GM21576 (cell line): ENCODE measurements at regions not wholly inside any gene's neighbourhood (a gene's known extent, or its start where the extent isn't known, plus 50 kb on each side); places are given as distances from the start of the nearest gene placed in this dataset.
"Not testable (repeated sequence)": the region's sequence is repeated elsewhere in the genome, so short reads cannot be mapped to it uniquely, and the experiment has no call there.

Experiments
- ATAC-seq: cut with Tn5 transposase; IDR thresholded peaks from one replicate; pipeline ENCODE4 v1.9.1; 2021; ENCODE audit warnings: mild to moderate bottlenecking, moderate library complexity; ENCODE audit not compliant: unreplicated experiment

- ATAC-seq, result not testable (repeated sequence)
Observed at GRCh38 chr20:25867015-25867775, 170.5 kb upstream of the ZNF337 start.

DNA sequence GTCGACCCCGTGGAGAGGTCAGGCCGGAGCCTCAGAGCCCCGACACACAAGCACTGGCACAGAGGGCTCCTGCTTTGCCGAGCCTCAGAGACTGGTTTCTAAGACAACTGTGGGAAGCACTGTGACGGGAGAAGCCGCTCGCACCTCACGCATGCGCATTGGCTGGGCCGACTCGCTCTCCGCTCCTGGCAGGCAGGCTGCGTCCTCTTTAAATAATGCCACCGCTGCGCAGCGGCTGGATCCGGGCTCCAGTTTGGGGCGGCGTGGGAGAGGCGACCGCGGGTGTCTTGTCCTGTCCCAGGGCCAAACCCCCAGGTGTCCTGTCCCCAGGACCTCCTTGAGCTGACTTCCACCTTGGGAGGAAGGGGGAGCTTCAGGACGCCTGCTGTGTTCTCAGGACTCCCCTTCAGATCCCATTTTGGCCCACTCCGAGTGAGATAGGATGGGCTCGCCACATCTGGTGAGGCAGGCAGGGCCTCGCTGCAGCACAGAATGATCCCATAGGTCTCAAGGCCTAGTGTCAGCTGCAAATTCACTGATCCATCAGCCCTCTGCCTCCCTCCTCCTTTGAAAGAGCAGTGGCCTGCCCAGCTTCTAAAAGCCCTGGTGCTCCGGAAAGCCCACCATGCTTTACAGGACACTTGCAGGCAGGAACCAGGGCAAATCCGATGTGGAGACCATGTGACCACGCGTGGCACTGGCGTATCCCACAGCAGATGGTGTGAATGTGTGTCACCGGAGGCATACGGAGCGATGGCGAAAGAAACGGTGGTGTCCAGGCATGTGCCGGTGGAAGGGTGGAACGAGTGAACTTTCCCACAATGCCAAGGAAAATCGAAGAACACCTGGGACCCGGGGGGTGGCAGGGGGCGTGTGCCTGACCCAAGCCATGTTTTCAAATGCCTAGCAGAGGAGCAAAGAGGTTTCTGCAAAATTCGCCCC lies 169.3 kb upstream of the ZNF337 start:
- peak; percentile 57 for ATAC-seq

DNA sequence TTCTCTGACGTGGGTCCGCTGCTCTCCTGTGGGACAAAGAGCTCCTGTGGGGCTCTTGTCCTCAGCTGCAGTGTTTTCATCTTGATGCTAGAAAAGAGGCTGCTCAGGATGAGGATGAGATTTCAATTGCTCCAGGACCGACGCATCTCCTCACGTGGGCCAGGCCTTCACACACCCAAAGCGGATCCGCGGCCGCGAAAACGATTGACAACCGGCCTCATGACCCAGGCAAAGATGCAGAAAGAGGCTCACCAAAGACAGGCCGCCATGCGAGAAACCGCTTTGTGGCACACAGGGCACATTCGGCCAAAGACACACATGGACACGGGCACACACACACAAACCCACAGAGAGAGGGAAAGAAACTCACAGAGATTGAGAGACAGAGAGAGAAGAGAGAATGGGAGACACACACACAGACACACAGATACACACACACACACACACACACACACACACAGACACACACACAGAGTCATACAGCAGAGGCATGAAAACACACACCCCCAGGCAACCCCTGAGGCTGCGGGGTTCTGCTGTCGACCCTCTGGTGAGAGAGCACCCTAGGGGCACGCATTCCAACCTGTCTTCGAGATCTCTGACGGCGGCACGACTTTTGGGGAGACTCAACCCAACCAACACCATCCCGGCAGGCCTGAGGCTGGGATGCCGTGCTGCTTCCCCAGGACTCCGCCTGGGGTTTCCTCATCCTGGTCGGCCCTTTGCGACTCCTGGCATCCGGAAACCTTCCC lies 168.5 kb upstream of the ZNF337 start:
- ATAC-seq, result not testable (repeated sequence)

- ATAC-seq, result no peak
Observed at GRCh38 chr20:25864326-25864962, 167.8 kb upstream of the ZNF337 start.

GRCh38 chr20:25863536-25864325 lies 167.1 kb upstream of the ZNF337 start:
- ATAC-seq, result no peak

DNA sequence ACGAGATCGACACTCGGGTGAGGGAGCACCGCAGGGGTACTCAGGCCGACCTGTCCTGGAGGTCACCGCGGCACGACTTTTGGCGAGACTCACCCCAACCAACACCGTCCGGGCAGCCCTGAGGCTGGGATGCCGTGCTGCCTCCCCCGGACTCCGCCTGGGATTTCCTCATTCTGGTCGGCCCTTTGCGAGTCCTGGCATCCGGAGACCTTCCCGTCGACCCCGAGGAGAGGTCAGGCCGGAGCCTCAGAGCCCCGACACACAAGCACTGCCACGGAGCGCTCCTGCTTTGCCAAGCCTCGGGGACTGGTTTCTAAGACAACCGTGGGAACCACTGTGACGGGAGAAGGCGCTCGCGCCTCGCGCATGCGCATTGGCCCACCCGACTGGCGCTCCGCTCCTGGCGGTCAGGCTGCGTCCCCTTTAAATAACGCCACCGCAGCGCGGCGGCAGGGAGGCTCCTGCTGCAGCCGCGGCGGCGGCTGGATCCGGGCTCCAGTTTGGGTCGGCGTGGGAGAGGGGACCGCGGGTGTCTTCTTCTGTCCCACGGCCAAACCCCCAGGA lies 166.4 kb upstream of the ZNF337 start:
- ATAC-seq, result peak; percentile 48

DNA sequence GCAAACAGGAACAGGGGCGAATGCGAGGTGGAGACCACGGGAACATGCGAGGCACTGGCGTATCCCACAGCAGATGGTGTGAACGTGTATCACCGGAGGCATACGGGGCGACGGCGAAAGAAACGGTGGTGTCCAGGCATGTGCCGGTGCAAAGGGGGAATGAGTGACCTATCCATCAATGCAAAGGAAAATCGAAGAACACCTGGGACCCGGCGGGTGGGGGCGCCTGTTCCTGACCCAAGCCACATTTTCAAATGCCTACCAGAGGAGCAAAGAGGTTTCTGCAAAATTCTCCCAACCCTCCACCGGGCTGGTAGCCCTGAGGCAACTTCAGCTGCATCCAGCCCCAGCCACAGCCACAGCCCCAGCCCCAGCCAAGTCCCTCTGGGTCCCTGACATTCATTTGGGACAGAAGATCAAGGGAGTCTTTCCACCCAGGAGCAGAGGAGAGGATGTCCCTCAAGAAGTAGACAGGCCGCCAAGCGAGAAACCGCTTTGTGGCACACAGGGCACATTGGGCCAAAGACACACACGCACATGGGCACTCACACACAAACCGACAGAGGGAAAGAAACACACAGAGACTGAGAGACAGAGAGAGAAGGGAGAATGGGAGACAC lies 164.0 kb upstream of the ZNF337 start:
- no peak for ATAC-seq

DNA sequence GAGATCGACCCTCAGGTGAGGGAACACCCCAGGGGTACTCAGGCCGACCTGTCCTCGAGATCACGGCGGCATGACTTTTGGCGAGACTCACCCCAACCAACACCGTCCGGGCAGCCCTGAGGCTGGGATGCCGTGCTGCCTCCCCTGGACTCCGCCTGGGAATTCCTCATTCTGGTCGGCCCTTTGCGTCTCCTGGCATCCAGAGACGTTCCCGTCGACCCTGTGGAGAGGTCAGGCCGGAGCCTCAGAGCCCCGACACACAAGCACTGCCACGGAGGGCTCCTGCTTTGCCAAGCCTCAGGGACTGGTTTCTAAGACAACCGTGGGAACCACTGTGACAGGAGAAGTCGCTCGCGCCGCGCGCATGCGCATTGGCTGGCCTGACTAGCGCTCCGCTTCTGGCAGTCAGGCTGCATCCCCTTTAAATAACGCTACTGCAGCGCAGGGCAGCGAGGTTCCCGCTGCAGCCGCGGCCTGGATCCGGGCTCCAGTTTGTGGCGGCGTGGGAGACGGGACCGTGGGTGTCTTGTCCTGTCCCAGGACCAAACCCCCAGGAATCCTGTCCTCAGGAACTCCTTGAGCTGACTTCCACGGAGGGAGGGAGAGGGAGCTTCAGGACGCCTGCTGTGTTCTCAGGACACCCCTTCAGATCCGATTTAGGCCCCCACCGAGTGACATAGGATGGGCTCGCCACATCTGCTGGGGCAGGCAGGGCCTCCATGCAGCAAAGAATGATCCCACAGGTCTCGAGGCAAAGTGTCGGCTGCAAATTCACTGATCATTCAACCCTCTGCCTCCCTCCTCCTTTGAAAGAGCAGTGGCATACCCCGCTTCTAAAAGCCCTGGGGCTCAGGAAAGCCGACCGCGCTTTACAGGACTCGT lies 163.2 kb upstream of the ZNF337 start:
- no peak for ATAC-seq

DNA sequence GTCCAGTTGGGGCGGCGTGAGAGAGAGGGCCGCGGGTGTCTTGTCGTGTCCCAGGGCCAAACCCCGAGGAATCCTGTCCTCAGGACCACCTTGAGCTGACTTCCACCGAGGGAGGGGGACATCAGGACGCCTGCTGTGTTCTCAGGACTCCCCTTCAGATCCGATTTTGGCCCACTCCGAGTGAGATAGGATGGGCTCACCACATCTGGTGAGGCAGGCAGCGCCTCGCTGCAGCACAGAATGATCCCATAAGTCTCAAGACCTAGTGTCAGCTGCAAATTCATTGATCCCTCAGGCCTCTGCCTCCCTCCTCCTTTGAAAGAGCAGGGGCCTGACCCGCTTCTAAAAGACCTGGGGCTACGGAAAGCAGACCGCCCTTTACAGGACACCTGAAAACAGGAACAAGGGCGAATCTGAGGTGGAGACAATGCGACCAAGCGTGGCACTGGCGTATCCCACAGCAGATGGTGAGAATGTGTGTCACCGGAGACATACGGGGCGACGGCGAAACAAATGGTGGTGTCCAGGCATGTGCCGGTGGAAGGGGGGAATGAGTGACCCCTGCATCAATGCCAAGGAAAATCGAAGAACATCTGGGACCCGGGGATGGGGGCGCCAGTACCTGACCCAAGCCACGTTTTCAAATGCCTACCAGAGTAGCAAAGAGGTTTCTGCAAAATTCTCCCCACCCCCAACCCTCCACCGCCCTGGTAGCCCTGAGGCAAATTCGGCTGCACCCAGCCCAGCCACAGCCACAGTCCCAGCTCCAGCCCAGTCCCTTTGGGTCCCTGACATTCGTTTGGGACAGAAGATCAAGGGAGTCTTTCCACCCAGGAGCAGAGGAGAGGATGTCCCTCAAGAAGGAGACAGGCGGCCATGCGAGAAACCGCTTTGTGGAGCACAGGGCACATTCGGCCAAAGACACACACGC lies 162.1 kb upstream of the ZNF337 start:
- ATAC-seq, result peak; percentile 11

GRCh38 chr20:25857091-25857788 lies 160.6 kb upstream of the ZNF337 start:
- not testable (repeated sequence) for ATAC-seq

GRCh38 chr20:25856256-25856884 lies 159.7 kb upstream of the ZNF337 start:
- ATAC-seq, result no peak

GRCh38 chr20:25855451-25856156 lies 159.0 kb upstream of the ZNF337 start:
- ATAC-seq, result not testable (repeated sequence)

- not testable (repeated sequence) for ATAC-seq
Observed at GRCh38 chr20:25854666-25855065, 158.0 kb upstream of the ZNF337 start.

GRCh38 chr20:25853718-25854388 lies 157.2 kb upstream of the ZNF337 start:
- peak; percentile 44 for ATAC-seq
